ENCODE measurements at regions not wholly inside any gene's neighbourhood (a gene's known extent, or its start where the extent isn't known, plus 50 kb on each side); places are given as distances from the start of the nearest gene placed in this dataset.

- no peak for DNase-seq
These were observed 98.6 kb downstream of the BCL2L11 start for GRCh38 chr2:111219285-111219684.

- no peak for DNase-seq
These were observed 99.2 kb downstream of the BCL2L11 start for GRCh38 chr2:111219734-111220505.

GRCh38 chr2:111220962-111221361 lies 100.2 kb downstream of the BCL2L11 start:
- DNase-seq: no peak

- no peak for DNase-seq
These were observed 101.0 kb downstream of the BCL2L11 start for GRCh38 chr2:111221701-111222100.

GRCh38 chr2:111222204-111222866 lies 101.6 kb downstream of the BCL2L11 start:
- no peak for DNase-seq

- no peak for DNase-seq
These were observed 105.1 kb downstream of the BCL2L11 start for GRCh38 chr2:111225856-111226255.

- no peak for DNase-seq
These were observed 106.4 kb downstream of the BCL2L11 start for GRCh38 chr2:111226876-111227700.

GRCh38 chr2:111227716-111228141 lies 107.0 kb downstream of the BCL2L11 start:
- DNase-seq: no peak

- DNase-seq: no peak
These were observed 111.0 kb downstream of the BCL2L11 start for GRCh38 chr2:111231532-111232252.

GRCh38 chr2:111235192-111236015 lies 114.7 kb downstream of the BCL2L11 start:
- no peak for DNase-seq

- DNase-seq: no peak
These were observed 115.3 kb downstream of the BCL2L11 start for GRCh38 chr2:111236025-111236424.

GRCh38 chr2:111238296-111238695 lies 117.6 kb downstream of the BCL2L11 start:
- no peak for DNase-seq

- no peak for DNase-seq
These were observed 118.4 kb downstream of the BCL2L11 start for GRCh38 chr2:111239107-111239506.

- no peak for DNase-seq
These were observed 119.0 kb downstream of the BCL2L11 start for GRCh38 chr2:111239581-111240249.

- DNase-seq: no peak
These were observed 122.6 kb downstream of the BCL2L11 start for GRCh38 chr2:111243295-111243694.

- DNase-seq: no peak
These were observed 124.2 kb downstream of the BCL2L11 start for GRCh38 chr2:111244864-111245263.

- DNase-seq: no peak
These were observed 125.9 kb downstream of the BCL2L11 start for GRCh38 chr2:111246620-111247061.

GRCh38 chr2:111247491-111247890 lies 126.8 kb downstream of the BCL2L11 start:
- DNase-seq: no peak

- DNase-seq: no peak
These were observed 129.1 kb downstream of the BCL2L11 start for GRCh38 chr2:111249806-111250205.

GRCh38 chr2:111250448-111251030 lies 129.8 kb downstream of the BCL2L11 start:
- DNase-seq: no peak

- no peak for DNase-seq
These were observed 131.0 kb downstream of the BCL2L11 start for GRCh38 chr2:111251711-111252110.

All from activated T-cell treated with anti-CD3 and anti-CD28 coated beads for 4 hours (primary cell).